ENCODE measurements at regions not wholly inside any gene's neighbourhood (a gene's known extent, or its start where the extent isn't known, plus 50 kb on each side); places are given as distances from the start of the nearest gene placed in this dataset.

DNA sequence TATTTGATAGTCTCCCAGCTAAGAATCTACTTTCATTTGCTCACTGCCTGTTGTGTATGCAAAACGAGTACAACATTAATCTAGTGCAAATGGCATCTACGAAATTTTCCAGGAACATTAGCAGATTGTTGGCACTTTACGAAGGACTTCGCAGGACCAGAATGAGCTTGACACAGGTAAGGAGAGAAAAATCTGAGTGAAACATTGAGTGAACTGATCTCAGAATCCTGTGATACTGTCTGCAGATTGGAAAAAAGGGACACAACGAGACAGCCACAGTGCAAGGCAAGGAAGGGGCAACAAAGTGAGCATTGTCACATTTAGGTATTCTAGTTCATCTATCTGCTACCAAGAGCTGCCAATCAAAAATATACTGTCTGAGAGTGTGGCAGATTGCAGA lies 350.5 kb downstream of the ZNF608 start:
- Histone ChIP-seq H3K36me3 (ENCODE audit: control insufficient read depth in 2 of 2, extremely low read depth in 1 of 2, insufficient read depth in 2 of 2, low read length in 2 of 2) (no peaks in the 10 kb centered on the region), H3K9me3 (replicated peaks; ENCODE audit: control insufficient read depth, insufficient read depth, low read length) (no peaks in the 10 kb centered on the region), H3K4me2 (ENCODE audit: insufficient read depth, low read length) (no peak overlapping the region), H2AFZ (ENCODE audit: low read depth, low read length) (no peak overlapping the region), H3K4me1 (ENCODE audit: control insufficient read depth, extremely low read depth, insufficient read depth, low read length) (no peaks in the 10 kb centered on the region), H4K20me1 (replicated peaks; ENCODE audit: control insufficient read depth, extremely low read depth, insufficient read depth, low read length) (no peaks in the 10 kb centered on the region), H3K9ac (replicated peaks; ENCODE audit: extremely low read depth, insufficient read depth, low read length) (no peak overlapping the region), H3K79me2 (ENCODE audit: control insufficient read depth, insufficient read depth, low read length) (no peaks in the 10 kb centered on the region), H3K27me3 (ENCODE audit: control insufficient read depth in 2 of 2, insufficient read depth in 2 of 2, low read length in 2 of 2) (peaks cover 0 to 3% of the 10 kb centered on the region in 2 experiments), H3K27ac (ENCODE audit: insufficient read depth, low read depth, low read length) (no peak overlapping the region), H3K4me3 (replicated peaks in 1 of 3; ENCODE audit: insufficient read depth in 1 of 3, low read depth in 1 of 3, low read length in 3 of 3) (no peak overlapping the region), H3K9me1 (replicated peaks; ENCODE audit: control insufficient read depth, extremely low read depth, insufficient read depth, low read length) (no peaks in the 10 kb centered on the region)
- intact Hi-C loops (cut with micrococcal nuclease) (no loop called here), dilution Hi-C loops (cut with MboI; ENCODE audit: extremely low pct_ligation_motif_present, low sequenced_read_pairs) (no loop called here)
- ChIA-PET POLR2A (no interaction called here), CTCF (interaction anchor here (1.0 kb wide), 1 partner anchor 12 kb away, joined by 3 read pairs; no protein-coding TSS in a partner anchor)
- TF ChIP-seq EZH2 (IDR thresholded peaks at IDR 0.05; ENCODE audit: borderline replicate concordance, low read depth, low read length, severe bottlenecking) (no peak), MYC (IDR thresholded peaks at IDR 0.05; ENCODE audit: low read depth, low read length) (no peak), CTCF (IDR thresholded peaks at IDR 0.05; ENCODE audit: extremely low read depth in 1 of 2, insufficient read depth in 1 of 2, low read depth in 1 of 2, low read length in 2 of 2) (no peak), POLR2A (IDR thresholded peaks at IDR 0.05; ENCODE audit: low read depth, low read length) (no peak), POLR2AphosphoS5 (IDR thresholded peaks at IDR 0.05; ENCODE audit: insufficient read depth, low read depth, low read length) (no peak), GATA2 (IDR thresholded peaks at IDR 0.05; ENCODE audit: insufficient read depth, insufficient read length, low read depth, low read length) (no peak), FOS (IDR thresholded peaks at IDR 0.05; ENCODE audit: borderline replicate concordance, insufficient read depth, low read length) (no peak), JUN (IDR thresholded peaks at IDR 0.05; ENCODE audit: borderline replicate concordance, insufficient read depth, insufficient read length, low read depth) (no peak)
- TF ChIP-seq, protein P1, sequence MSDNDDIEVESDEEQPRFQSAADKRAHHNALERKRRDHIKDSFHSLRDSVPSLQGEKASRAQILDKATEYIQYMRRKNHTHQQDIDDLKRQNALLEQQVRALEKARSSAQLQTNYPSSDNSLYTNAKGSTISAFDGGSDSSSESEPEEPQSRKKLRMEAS (IDR thresholded peaks at IDR 0.05; ENCODE audit: insufficient read depth, insufficient read length): no peak
- DNase-seq (ENCODE audit: low read depth, low spot score) (no peak), FAIRE-seq (no peak)
- no TSS peak for BruUV-seq (replicated peaks)

All from endothelial cell of umbilical vein (primary cell).